GM20000 (cell line): ENCODE measurements at regions not wholly inside any gene's neighbourhood (a gene's known extent, or its start where the extent isn't known, plus 50 kb on each side); places are given as distances from the start of the nearest gene placed in this dataset.
"Not testable (repeated sequence)": the region's sequence is repeated elsewhere in the genome, so short reads cannot be mapped to it uniquely, and the experiment has no call there.

ENCODE experiments used
- DNase-seq: peaks from one replicate; pipeline ENCODE4 v3.0.0; 2012; ENCODE audit warnings: low spot score
- TF ChIP-seq, protein P1 (sequence below): IDR thresholded peaks from 2 replicates; pipeline ENCODE4 v1.5.1; 2012; ENCODE audit warnings: mild to moderate bottlenecking, control low read depth; ENCODE audit errors: extremely low read depth, missing control alignments

GRCh38 chr18:78821396-78821795, 158.2 kb upstream of the SALL3 start:
- no peak for DNase-seq
- TF ChIP-seq, protein P1, sequence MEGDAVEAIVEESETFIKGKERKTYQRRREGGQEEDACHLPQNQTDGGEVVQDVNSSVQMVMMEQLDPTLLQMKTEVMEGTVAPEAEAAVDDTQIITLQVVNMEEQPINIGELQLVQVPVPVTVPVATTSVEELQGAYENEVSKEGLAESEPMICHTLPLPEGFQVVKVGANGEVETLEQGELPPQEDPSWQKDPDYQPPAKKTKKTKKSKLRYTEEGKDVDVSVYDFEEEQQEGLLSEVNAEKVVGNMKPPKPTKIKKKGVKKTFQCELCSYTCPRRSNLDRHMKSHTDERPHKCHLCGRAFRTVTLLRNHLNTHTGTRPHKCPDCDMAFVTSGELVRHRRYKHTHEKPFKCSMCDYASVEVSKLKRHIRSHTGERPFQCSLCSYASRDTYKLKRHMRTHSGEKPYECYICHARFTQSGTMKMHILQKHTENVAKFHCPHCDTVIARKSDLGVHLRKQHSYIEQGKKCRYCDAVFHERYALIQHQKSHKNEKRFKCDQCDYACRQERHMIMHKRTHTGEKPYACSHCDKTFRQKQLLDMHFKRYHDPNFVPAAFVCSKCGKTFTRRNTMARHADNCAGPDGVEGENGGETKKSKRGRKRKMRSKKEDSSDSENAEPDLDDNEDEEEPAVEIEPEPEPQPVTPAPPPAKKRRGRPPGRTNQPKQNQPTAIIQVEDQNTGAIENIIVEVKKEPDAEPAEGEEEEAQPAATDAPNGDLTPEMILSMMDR: no peak

DNA sequence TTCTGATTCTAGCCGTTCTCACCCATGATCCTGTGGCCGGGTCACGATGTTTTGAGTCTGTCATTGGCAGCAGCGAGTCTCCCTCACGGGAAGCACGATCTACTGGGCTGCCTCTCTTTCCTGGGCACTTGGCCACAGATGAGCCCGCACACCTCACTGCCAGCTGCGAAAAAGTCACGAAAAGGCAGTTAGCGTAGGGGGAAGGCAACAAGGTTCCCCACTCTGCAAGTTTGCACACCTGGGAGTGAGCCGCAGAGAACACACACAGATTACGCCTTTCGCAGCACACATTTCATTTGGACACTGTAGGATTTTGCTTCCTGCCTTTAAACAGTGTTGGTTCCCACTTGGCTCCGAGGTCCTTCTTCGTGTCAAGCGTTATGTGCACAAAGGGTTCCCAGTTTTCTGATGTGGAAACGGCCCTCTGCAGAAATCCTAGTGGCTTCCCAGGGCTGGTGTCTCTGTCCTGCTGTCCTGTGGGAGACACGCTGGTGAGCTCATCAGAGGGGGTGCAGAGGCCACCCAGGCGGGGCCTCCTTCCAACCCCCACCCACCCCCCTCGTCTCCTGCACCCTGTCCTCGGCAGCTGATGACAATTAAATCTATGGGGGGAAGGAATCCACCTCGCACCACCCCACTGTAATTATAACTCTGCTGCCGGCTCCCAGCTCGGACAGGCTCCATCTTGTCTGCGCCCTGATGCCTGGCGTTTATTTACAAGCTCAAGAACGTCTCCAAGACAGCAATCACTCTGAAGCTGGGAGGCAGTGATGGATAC, 157.3 kb upstream of the SALL3 start:
- TF ChIP-seq, protein P1: no peak
- no peak for DNase-seq

GRCh38 chr18:78822949-78823285, 156.7 kb upstream of the SALL3 start:
- DNase-seq: no peak
- TF ChIP-seq, protein P1: no peak

- DNase-seq: no peak
- TF ChIP-seq, protein P1: no peak
Observed at GRCh38 chr18:78825168-78825567, 154.4 kb upstream of the SALL3 start.

DNA sequence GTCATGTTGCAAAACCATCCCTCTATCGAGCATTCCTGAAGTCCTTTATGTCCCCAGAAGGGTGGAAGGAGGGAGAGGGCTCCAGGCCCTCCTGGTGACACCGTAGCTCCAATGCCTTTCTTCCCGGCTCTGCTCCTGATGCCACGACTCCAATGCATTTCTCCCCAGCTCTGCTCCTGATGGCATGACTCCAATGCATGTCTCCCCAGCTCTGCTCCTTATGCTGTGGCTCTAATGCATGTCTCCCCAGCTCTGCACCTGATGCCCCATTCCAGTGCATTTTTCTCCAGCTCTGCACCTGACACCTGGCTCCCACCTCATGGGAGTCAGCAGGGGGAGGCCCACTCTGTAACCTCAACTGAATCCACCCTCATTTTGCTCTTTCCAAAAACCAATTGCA, 153.0 kb upstream of the SALL3 start:
- TF ChIP-seq, protein P1: no peak
- DNase-seq: no peak

GRCh38 chr18:78827141-78827540, 152.5 kb upstream of the SALL3 start:
- TF ChIP-seq, protein P1: no peak
- DNase-seq: no peak

- TF ChIP-seq, protein P1: no peak
- DNase-seq: no peak
Observed at GRCh38 chr18:78828131-78828530, 151.5 kb upstream of the SALL3 start.

DNA sequence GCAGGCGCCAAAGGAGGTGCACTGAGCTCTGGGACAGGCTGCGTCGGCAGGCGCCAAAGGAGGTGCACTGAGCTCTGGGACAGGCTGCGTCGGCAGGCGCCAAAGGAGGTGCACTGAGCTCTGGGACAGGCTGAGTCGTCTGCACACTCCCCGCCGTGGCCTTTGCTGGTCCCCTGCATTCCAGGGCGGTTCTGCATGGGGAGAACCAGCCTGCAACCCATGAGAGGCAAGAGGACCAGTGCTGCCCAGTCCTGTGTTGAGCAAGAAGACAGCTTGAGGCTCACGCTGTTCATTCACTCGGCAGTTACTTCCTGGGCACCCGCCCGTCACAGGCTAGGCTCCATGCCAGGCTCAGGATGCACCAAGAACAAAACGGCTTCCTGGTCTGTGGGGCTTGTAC, 150.6 kb upstream of the SALL3 start:
- not testable (repeated sequence) for DNase-seq
